Uterus (tissue), 2 donors: ENCODE measurements at regions not wholly inside any gene's neighbourhood (a gene's known extent, or its start where the extent isn't known, plus 50 kb on each side); places are given as distances from the start of the nearest gene placed in this dataset.

Experiments used
- POLR2A ChIP-seq, 2 donors: fragments of 450-650 bp; IDR thresholded peaks; one replicate each; pipeline ENCODE4 v1.6.1; 2016; ENCODE audit warnings: antibody characterized with exemption in 2 of 2, mild to moderate bottlenecking in 1 of 2, moderate library complexity in 1 of 2
- TF ChIP-seq, protein P1 (sequence below), 4 experiments: fragments of 200-600 bp in 2 of 4; fragments of 450-650 bp in 2 of 4; sonication (generic) in 2 of 4; IDR thresholded peaks; one replicate each; pipeline ENCODE4 v1.5.1; 2016 to 2019; ENCODE audit warnings: antibody characterized with exemption in 4 of 4, mild to moderate bottlenecking in 2 of 4, moderate library complexity in 1 of 4

DNA sequence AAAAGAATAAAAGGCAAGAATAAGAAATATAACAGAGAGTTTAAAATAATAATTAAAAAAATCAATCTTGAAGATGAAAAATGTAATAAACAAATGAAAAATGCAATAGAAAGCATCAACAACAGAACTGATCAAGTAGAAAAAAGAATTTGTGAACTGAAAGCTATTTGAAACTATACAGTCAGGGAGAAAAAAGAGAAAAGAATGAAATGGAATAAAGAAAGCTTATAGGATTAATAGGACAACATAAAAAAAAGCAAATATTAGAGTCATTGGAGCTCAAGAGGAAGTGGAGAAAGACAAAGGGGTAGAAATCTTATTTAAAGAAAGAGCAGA is 126.8 kb upstream of the RPL34 start:
- TF ChIP-seq, protein P1, sequence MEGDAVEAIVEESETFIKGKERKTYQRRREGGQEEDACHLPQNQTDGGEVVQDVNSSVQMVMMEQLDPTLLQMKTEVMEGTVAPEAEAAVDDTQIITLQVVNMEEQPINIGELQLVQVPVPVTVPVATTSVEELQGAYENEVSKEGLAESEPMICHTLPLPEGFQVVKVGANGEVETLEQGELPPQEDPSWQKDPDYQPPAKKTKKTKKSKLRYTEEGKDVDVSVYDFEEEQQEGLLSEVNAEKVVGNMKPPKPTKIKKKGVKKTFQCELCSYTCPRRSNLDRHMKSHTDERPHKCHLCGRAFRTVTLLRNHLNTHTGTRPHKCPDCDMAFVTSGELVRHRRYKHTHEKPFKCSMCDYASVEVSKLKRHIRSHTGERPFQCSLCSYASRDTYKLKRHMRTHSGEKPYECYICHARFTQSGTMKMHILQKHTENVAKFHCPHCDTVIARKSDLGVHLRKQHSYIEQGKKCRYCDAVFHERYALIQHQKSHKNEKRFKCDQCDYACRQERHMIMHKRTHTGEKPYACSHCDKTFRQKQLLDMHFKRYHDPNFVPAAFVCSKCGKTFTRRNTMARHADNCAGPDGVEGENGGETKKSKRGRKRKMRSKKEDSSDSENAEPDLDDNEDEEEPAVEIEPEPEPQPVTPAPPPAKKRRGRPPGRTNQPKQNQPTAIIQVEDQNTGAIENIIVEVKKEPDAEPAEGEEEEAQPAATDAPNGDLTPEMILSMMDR (IDR thresholded peaks at IDR 0.05), result no peak
- TF ChIP-seq POLR2A (IDR thresholded peaks at IDR 0.05), result no peak
